ENCODE measurements at regions not wholly inside any gene's neighbourhood (a gene's known extent, or its start where the extent isn't known, plus 50 kb on each side); places are given as distances from the start of the nearest gene placed in this dataset.

- DNase-seq (ENCODE audit: low read depth), result no peak
Observed at GRCh38 chr5:118043531-118043930, 944.8 kb downstream of the DTWD2 start.

DNA sequence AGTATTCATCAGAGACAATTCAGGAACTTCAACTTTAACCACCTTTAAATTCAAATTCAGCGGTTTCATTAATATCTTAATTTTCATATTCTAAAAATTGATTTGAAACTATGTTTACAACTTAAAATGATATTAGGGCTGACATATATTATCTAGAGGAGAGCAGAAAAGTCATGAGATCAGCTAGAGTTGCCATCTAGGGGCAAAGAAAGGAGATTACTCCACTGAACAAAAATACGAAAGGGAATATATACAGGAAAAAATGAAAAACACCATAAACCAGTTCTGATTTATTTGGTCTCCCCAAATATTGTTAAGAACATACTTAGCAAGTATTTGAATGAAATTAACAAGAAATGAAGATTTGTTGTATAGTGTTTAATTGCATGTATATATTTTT, 946.3 kb downstream of the DTWD2 start:
- no peak for DNase-seq (ENCODE audit: low read depth)

GRCh38 chr5:118040496-118040895, 947.9 kb downstream of the DTWD2 start:
- no peak for DNase-seq (ENCODE audit: low read depth)

- no peak for DNase-seq (ENCODE audit: low read depth)
Observed at GRCh38 chr5:118033686-118034338, 954.5 kb downstream of the DTWD2 start.

DNA sequence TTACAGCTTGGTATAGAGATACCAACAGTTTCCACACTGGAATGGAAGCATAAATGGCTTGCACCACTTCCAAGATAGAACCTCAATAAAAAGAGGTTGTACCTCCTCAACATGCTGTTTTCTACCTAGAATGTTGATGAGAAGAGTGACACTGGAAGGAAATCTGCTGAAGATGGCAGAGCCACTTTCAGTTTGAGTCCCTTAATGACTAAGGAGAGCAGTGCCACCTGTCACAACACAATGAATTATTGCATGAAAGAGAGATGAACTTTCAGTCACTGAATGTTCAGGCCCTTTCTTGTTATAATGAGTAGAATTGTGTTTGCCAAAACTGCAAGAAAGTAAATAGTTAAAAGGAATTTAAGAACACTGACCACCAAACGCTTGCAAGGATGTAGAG, 958.5 kb downstream of the DTWD2 start:
- no peak for DNase-seq (ENCODE audit: low read depth)

GRCh38 chr5:118022062-118022461, 966.3 kb downstream of the DTWD2 start:
- DNase-seq (ENCODE audit: low read depth), result no peak

GRCh38 chr5:118017536-118017935, 970.8 kb downstream of the DTWD2 start:
- no peak for DNase-seq (ENCODE audit: low read depth)

DNA sequence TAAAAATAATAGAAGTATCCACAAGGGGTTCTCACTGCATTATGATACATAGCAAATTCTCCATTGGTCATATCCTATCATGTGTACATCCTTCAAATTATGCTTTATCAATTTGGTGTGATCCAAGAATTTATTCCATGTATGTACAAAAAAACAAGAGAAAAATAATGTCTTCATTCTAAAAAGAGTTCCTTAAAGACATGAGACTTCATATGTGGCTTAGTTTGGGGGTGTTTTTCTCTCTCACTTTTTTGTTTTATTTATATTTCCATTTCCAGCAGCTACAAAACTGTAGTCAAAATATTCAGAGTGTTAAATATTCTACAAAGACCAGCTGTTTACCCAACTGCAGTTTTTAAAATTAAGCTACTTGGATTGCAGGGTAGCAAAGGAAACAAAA, 972.0 kb downstream of the DTWD2 start:
- no peak for DNase-seq (ENCODE audit: low read depth)

DNA sequence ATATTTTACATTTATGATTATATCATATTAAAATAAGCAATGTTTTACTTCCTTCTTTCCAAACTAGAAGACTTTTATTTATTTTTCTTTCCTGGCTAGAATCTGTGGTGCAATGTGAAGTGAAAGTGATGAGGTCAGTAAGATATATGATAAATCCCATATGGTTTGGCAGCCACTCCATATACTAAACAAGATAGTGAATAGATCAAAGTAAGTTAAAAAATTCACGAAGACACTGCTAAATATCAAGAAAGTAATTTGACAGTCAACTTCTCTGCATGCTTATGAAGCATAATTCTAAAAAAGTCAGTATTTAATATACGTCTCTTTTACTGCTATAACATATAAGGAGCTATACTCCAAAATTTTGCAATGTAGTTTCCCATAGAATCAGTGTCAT, 972.8 kb downstream of the DTWD2 start:
- no peak for DNase-seq (ENCODE audit: low read depth)

- DNase-seq (ENCODE audit: low read depth), result no peak
Observed at GRCh38 chr5:118009741-118010297, 978.5 kb downstream of the DTWD2 start.

DNA sequence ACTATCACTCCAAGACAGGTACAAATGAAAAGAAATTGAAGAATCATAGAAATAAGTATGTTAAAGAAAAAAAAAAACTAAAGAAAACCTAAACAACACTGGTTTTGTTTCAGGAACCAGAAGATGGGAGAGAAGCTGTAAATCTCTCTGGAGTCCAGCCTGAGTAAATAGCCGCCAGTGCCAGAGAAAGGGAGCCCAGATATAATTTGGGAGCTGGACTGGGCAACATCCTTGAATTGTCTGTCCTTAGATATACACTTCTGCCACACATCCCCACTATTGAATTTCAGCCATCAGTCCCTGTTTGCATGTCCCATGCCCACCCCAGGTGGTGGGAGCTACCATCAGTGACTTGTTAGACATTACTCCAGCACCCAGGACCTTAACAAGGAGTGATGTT, 979.6 kb downstream of the DTWD2 start:
- DNase-seq (ENCODE audit: low read depth), result no peak

DNA sequence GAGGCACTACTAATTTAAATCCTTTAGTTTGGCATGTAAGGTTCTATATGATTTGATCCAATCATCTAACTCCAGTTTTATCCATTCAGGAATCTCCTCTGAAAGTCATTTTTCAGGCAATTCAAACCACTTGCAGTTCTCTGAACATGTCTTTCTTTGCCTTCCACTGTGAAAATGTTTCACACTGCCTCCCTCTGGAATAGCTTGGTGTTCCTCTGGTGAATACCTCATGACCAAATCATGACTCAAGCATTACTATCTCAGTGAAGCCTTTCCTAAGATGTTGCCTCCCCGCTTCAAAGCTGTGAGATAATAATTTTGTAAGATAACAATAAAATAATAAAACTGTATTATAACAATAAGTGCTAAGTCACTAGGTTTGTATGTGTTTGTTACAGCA, 981.1 kb downstream of the DTWD2 start:
- DNase-seq (ENCODE audit: low read depth), result no peak

DNA sequence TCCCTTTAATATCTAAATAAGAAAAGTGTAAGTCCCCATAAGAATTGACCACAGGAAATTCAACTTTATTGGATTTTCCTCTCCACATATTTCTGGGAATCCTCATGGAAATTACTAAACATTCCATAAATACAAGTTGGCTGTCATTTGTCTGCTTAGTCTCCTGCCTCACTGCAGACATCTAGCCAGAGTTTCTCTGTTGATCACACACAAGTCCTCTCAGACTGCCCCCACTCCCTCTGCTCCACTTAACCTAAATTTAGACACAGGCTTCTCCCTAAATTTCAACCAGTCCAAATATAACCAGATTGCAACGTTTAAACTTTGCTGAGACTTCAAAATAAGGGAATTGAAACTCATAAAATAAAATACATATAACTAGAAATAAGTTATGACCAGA, 982.1 kb downstream of the DTWD2 start:
- no peak for DNase-seq (ENCODE audit: low read depth)

DNA sequence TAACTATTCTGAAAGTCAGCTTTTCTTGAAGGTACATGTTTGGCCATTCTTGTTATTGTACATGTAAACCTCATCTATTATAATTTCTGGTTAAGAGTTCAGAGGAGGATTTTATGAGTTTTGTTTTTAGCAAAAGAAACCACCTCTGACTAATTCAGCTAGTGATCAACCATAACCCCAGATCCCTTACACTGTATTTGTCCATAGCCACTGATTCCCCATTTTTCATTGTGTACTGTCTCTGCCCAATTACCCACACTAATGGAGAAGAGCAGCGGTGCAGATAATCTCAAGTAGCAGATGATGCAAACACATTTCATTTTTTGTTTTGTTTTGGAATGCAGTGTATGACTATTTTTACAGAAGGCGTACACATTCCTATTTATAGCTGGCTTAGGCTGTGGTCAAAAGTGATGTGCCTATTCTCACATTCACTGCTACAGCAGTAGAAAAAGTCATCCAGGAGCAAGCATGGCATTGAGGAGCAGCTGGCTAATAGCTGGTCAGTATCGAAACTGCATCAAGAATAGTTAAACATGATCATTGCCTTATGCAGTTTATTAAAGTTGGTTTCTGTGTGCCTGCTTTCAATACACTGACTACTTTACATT, 988.3 kb downstream of the DTWD2 start:
- no peak for DNase-seq (ENCODE audit: low read depth)

GRCh38 chr5:117982691-117983090, 1005.7 kb downstream of the DTWD2 start:
- no peak for DNase-seq (ENCODE audit: low read depth)

DNA sequence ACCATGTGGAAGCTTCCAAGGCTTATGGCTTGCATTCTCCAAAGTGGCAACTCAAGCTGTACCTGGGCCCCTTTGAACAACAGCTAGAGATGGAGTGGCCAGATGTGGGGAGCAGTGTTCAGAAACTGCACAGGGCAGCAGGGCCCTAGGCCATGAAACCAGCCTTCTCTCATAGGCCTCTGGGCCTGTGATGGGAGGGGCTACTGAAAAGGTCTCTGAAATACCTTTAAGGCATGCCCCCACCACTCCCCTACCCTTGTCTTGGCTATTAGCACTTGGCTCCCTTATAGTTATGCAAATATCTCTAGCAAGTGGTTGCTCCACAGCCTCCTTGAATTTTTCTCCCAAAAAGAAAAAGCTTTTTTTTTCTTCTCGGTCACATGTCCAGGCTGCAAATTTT, 1014.6 kb downstream of the DTWD2 start:
- DNase-seq (ENCODE audit: low read depth), result no peak

DNA sequence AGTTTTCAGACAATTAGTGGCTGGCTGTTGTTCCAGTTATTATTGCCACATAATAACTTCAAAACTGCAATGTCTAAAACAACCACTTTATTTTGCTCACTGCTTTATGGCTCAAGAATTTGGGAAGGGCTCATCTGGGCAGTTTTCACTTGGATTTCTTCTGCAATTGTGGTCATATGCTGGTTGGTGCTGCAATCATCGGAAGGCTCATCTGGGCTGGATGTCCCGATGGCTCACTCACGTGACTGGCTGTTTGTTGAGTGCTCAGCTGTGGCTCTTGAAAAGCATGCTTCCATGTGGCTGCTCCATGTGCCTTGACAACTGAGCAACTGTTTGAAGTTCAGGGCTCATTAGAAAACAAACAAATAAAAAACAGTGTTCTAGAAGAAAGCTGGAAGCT, 1032.5 kb downstream of the DTWD2 start:
- DNase-seq (ENCODE audit: low read depth), result no peak

DNA sequence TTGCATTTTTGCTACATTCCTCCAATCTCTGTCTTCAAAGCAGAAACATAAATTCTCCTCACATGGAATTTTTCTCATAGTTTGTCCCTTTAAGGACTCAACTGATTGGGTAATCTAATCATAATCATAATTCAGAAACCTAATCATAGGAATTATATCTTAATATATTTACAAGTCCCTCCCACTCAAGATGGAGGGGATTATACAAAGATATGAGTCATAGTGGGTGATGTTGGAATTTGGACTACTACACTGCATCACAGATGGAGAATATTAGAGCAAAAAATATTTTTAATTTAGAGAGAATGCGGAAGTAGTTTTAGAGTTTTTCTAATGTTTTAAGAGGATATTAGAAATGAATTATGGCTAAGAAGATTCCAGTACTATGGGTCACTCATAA, 1034.0 kb downstream of the DTWD2 start:
- no peak for DNase-seq (ENCODE audit: low read depth)

GRCh38 chr5:117953272-117953671, 1035.1 kb downstream of the DTWD2 start:
- no peak for DNase-seq (ENCODE audit: low read depth)

GRCh38 chr5:117947836-117948235, 1040.5 kb downstream of the DTWD2 start:
- no peak for DNase-seq (ENCODE audit: low read depth)

- no peak for DNase-seq (ENCODE audit: low read depth)
Observed at GRCh38 chr5:117947121-117947520, 1041.2 kb downstream of the DTWD2 start.

- no peak for DNase-seq (ENCODE audit: low read depth)
Observed at GRCh38 chr5:117945258-117945657, 1043.1 kb downstream of the DTWD2 start.

- DNase-seq (ENCODE audit: low read depth), result no peak
Observed at GRCh38 chr5:117943541-117943940, 1044.8 kb downstream of the DTWD2 start.
